ENCODE measurements at regions not wholly inside any gene's neighbourhood (a gene's known extent, or its start where the extent isn't known, plus 50 kb on each side); places are given as distances from the start of the nearest gene placed in this dataset.
"Not testable (repeated sequence)": the region's sequence is repeated elsewhere in the genome, so short reads cannot be mapped to it uniquely, and the experiment has no call there.

- no peak for TF ChIP-seq EZH2phosphoT487 (IDR thresholded peaks at IDR 0.05; ENCODE audit: borderline replicate concordance, low read length)
- TF ChIP-seq CTCF (IDR thresholded peaks at IDR 0.05; ENCODE audit: low read depth, low read length, poor library complexity, severe bottlenecking) = no peak
- Histone ChIP-seq H3K36me3 (ENCODE audit: control insufficient read depth, low read length) (no peaks in the 10 kb centered on the region), H3K27me3 (ENCODE audit: control insufficient read depth, low read length) (no peaks in the 10 kb centered on the region), H4K20me1 (ENCODE audit: control insufficient read depth, insufficient read depth, low read depth, low read length) (no peaks in the 10 kb centered on the region), H3K9me2 (replicated peaks; ENCODE audit: control insufficient read depth, low read length) (no peaks in the 10 kb centered on the region), H3F3A (ENCODE audit: control insufficient read depth, insufficient read depth) (no peaks in the 10 kb centered on the region), H3K79me2 (ENCODE audit: control insufficient read depth, low read length) (no peaks in the 10 kb centered on the region), H3K4me2 (ENCODE audit: low read length) (no peak overlapping the region), H3K4me3 (ENCODE audit: low read length) (no peak overlapping the region), H3K9me3 (ENCODE audit: control insufficient read depth, insufficient read depth, low read length) (no peaks in the 10 kb centered on the region), H3K4me1 (ENCODE audit: control insufficient read depth, low read length) (no peaks in the 10 kb centered on the region), H3K27ac (ENCODE audit: low read depth, low read length) (no peak overlapping the region)
Observed at GRCh38 chr3:11736136-11736833, 92.6 kb upstream of the VGLL4 start.

GRCh38 chr3:11735638-11736037 lies 91.9 kb upstream of the VGLL4 start:
- Histone ChIP-seq H3K27ac (ENCODE audit: low read depth, low read length) (no peak overlapping the region), H3K9me3 (ENCODE audit: control insufficient read depth, insufficient read depth, low read length) (no peaks in the 10 kb centered on the region), H4K20me1 (ENCODE audit: control insufficient read depth, insufficient read depth, low read depth, low read length) (no peaks in the 10 kb centered on the region), H3K4me1 (ENCODE audit: control insufficient read depth, low read length) (no peaks in the 10 kb centered on the region), H3K79me2 (ENCODE audit: control insufficient read depth, low read length) (no peaks in the 10 kb centered on the region), H3F3A (ENCODE audit: control insufficient read depth, insufficient read depth) (no peaks in the 10 kb centered on the region), H3K36me3 (ENCODE audit: control insufficient read depth, low read length) (no peaks in the 10 kb centered on the region), H3K9me2 (replicated peaks; ENCODE audit: control insufficient read depth, low read length) (no peaks in the 10 kb centered on the region), H3K4me2 (ENCODE audit: low read length) (no peak overlapping the region), H3K27me3 (ENCODE audit: control insufficient read depth, low read length) (peaks cover 3% of the 10 kb centered on the region; the same call in 1 of the 2 replicates), H3K4me3 (ENCODE audit: low read length) (no peak overlapping the region)
- TF ChIP-seq EZH2phosphoT487 (IDR thresholded peaks at IDR 0.05; ENCODE audit: borderline replicate concordance, low read length) (no peak), CTCF (IDR thresholded peaks at IDR 0.05; ENCODE audit: low read depth, low read length, poor library complexity, severe bottlenecking) (no peak)

GRCh38 chr3:11735111-11735510 lies 91.4 kb upstream of the VGLL4 start:
- not testable (repeated sequence) for H3F3A ChIP-seq (ENCODE audit: control insufficient read depth, insufficient read depth); H3K36me3 ChIP-seq (ENCODE audit: control insufficient read depth, low read length); H3K79me2 ChIP-seq (ENCODE audit: control insufficient read depth, low read length); H3K9me2 ChIP-seq (replicated peaks; ENCODE audit: control insufficient read depth, low read length); H3K9me3 ChIP-seq (ENCODE audit: control insufficient read depth, insufficient read depth, low read length); H3K4me2 ChIP-seq (ENCODE audit: low read length); H4K20me1 ChIP-seq (ENCODE audit: control insufficient read depth, insufficient read depth, low read depth, low read length); H3K4me1 ChIP-seq (ENCODE audit: control insufficient read depth, low read length); H3K27ac ChIP-seq (ENCODE audit: low read depth, low read length); H3K4me3 ChIP-seq (ENCODE audit: low read length); H3K27me3 ChIP-seq (ENCODE audit: control insufficient read depth, low read length)

- TF ChIP-seq CTCF (IDR thresholded peaks at IDR 0.05; ENCODE audit: low read depth, low read length, poor library complexity, severe bottlenecking) (no peak), EZH2phosphoT487 (IDR thresholded peaks at IDR 0.05; ENCODE audit: borderline replicate concordance, low read length) (no peak)
- Histone ChIP-seq H3K4me1 (ENCODE audit: control insufficient read depth, low read length) (no peaks in the 10 kb centered on the region), H3F3A (ENCODE audit: control insufficient read depth, insufficient read depth) (no peaks in the 10 kb centered on the region), H3K4me3 (ENCODE audit: low read length) (no peak overlapping the region), H3K9me3 (ENCODE audit: control insufficient read depth, insufficient read depth, low read length) (no peaks in the 10 kb centered on the region), H3K79me2 (ENCODE audit: control insufficient read depth, low read length) (no peaks in the 10 kb centered on the region), H3K9me2 (replicated peaks; ENCODE audit: control insufficient read depth, low read length) (no peaks in the 10 kb centered on the region), H3K27me3 (ENCODE audit: control insufficient read depth, low read length) (peaks cover 6% of the 10 kb centered on the region; the same call in 1 of the 2 replicates), H3K36me3 (ENCODE audit: control insufficient read depth, low read length) (no peaks in the 10 kb centered on the region), H4K20me1 (ENCODE audit: control insufficient read depth, insufficient read depth, low read depth, low read length) (no peaks in the 10 kb centered on the region), H3K4me2 (ENCODE audit: low read length) (no peak overlapping the region), H3K27ac (ENCODE audit: low read depth, low read length) (no peak overlapping the region)
Observed at GRCh38 chr3:11733914-11734313, 90.2 kb upstream of the VGLL4 start.
